Osteocyte (in vitro differentiated cells): ENCODE measurements at regions not wholly inside any gene's neighbourhood (a gene's known extent, or its start where the extent isn't known, plus 50 kb on each side); places are given as distances from the start of the nearest gene placed in this dataset.

Experiments
- DNase-seq: peaks from one replicate; pipeline ENCODE4 v3.0.0; 2021; ENCODE audit warnings: mixed read lengths; ENCODE audit not compliant: unreplicated experiment; ENCODE audit errors: extremely low spot score
- H3K27ac Mint-ChIP-seq: one replicate; pipeline ENCODE4 v1.8.0; 2021; ENCODE audit warnings: mild to moderate bottlenecking, mixed read lengths; ENCODE audit not compliant: unreplicated experiment
- H3K27me3 Mint-ChIP-seq: one replicate; pipeline ENCODE4 v1.8.0; 2021; ENCODE audit warnings: mixed read lengths; ENCODE audit not compliant: unreplicated experiment
- H3K36me3 Mint-ChIP-seq: one replicate; pipeline ENCODE4 v1.8.0; 2021; ENCODE audit warnings: mixed read lengths; ENCODE audit not compliant: unreplicated experiment
- H3K4me1 Mint-ChIP-seq: one replicate; pipeline ENCODE4 v1.8.0; 2021; ENCODE audit warnings: mixed read lengths; ENCODE audit not compliant: unreplicated experiment
- H3K4me3 Mint-ChIP-seq: one replicate; pipeline ENCODE4 v1.8.0; 2021; ENCODE audit warnings: mild to moderate bottlenecking, moderate library complexity, mixed read lengths; ENCODE audit not compliant: unreplicated experiment
- H3K9me3 Mint-ChIP-seq: one replicate; pipeline ENCODE4 v1.8.0; 2021; ENCODE audit warnings: mixed read lengths; ENCODE audit not compliant: unreplicated experiment
- CTCF ChIP-seq: fragments of 200-600 bp; sonication (generic); IDR thresholded peaks from 2 replicates; pipeline ENCODE4 v1.5.0; 2021; ENCODE audit warnings: antibody characterized with exemption, mild to moderate bottlenecking, moderate library complexity

GRCh38 chr3:23754215-23754614, 51.5 kb upstream of the UBE2E1 start:
- DNase-seq: no peak
- H3K4me3 Mint-ChIP-seq: no peak overlapping the region
- no peak for TF ChIP-seq CTCF
- H3K27ac Mint-ChIP-seq: no peak overlapping the region
- H3K27me3 Mint-ChIP-seq: no peaks in the 10 kb centered on the region
- peaks cover 21% of the 10 kb centered on the region for H3K4me1 Mint-ChIP-seq
- no peaks in the 10 kb centered on the region for H3K36me3 Mint-ChIP-seq
- H3K9me3 Mint-ChIP-seq: no peaks in the 10 kb centered on the region
